HEK293T (cell line): ENCODE measurements at regions not wholly inside any gene's neighbourhood (a gene's known extent, or its start where the extent isn't known, plus 50 kb on each side); places are given as distances from the start of the nearest gene placed in this dataset.

ENCODE experiments used
- BHLHE40 ChIP-seq: fragments of 450-650 bp; IDR thresholded peaks from 2 replicates; pipeline ENCODE4 v1.6.1; 2016; ENCODE audit warnings: mild to moderate bottlenecking, moderate library complexity, borderline replicate concordance
- ELF4 ChIP-seq: fragments of 450-650 bp; IDR thresholded peaks from 2 replicates; pipeline ENCODE4 v1.6.1; 2017; ENCODE audit warnings: antibody characterized with exemption
- FOXM1 ChIP-seq: fragments of 450-650 bp; IDR thresholded peaks from 2 replicates; pipeline ENCODE4 v1.6.1; 2017; ENCODE audit warnings: mild to moderate bottlenecking, borderline replicate concordance
- L3MBTL2 ChIP-seq: fragments of 450-650 bp; conservative IDR thresholded peaks from 2 replicates; pipeline ENCODE4 v1.6.1; 2016; ENCODE audit warnings: mild to moderate bottlenecking
- SP1 ChIP-seq: fragments of 450-650 bp; IDR thresholded peaks from 2 replicates; pipeline ENCODE4 v1.6.1; 2017
- SUZ12 ChIP-seq: fragments of 450-650 bp; IDR thresholded peaks from 2 replicates; pipeline ENCODE4 v1.6.1; 2016; ENCODE audit warnings: mild to moderate bottlenecking
- TARDBP ChIP-seq: fragments of 450-650 bp; IDR thresholded peaks from 2 replicates; pipeline ENCODE4 v1.6.1; 2016
- ZNF384 ChIP-seq: fragments of 450-650 bp; IDR thresholded peaks from 2 replicates; pipeline ENCODE4 v1.6.1; 2016

- no peak for TF ChIP-seq BHLHE40
- no peak for TF ChIP-seq TARDBP
- no peak for TF ChIP-seq FOXM1
- no peak for TF ChIP-seq SP1
- TF ChIP-seq L3MBTL2 = no peak
- TF ChIP-seq ELF4 = no peak
- TF ChIP-seq SUZ12 = no peak
- no peak for TF ChIP-seq ZNF384
Measured at GRCh38 chr6:40923326-40923725, 115.7 kb downstream of the UNC5CL start.
